ENCODE measurements at regions not wholly inside any gene's neighbourhood (a gene's known extent, or its start where the extent isn't known, plus 50 kb on each side); places are given as distances from the start of the nearest gene placed in this dataset.

- DNase-seq = no peak
Measured at GRCh38 chr5:107213025-107213424, 457.7 kb downstream of the EFNA5 start.

- DNase-seq = no peak
Measured at GRCh38 chr5:107211630-107212029, 459.1 kb downstream of the EFNA5 start.

- DNase-seq = no peak
Measured at GRCh38 chr5:107208867-107209266, 461.9 kb downstream of the EFNA5 start.

GRCh38 chr5:107204413-107204812 is 466.3 kb downstream of the EFNA5 start:
- no peak for DNase-seq

- no peak for DNase-seq
Measured at GRCh38 chr5:107203243-107203642, 467.5 kb downstream of the EFNA5 start.

GRCh38 chr5:107199756-107200155 is 471.0 kb downstream of the EFNA5 start:
- no peak for DNase-seq

GRCh38 chr5:107196500-107197059 is 474.2 kb downstream of the EFNA5 start:
- no peak for DNase-seq

- DNase-seq = no peak
Measured at GRCh38 chr5:107195890-107196395, 474.8 kb downstream of the EFNA5 start.

- DNase-seq = no peak
Measured at GRCh38 chr5:107184871-107185270, 485.9 kb downstream of the EFNA5 start.

GRCh38 chr5:107184066-107184465 is 486.7 kb downstream of the EFNA5 start:
- no peak for DNase-seq

- no peak for DNase-seq
Measured at GRCh38 chr5:107170620-107171019, 500.1 kb downstream of the EFNA5 start.

- no peak for DNase-seq
Measured at GRCh38 chr5:107169867-107170266, 500.9 kb downstream of the EFNA5 start.

- no peak for DNase-seq
Measured at GRCh38 chr5:107168848-107169752, 501.6 kb downstream of the EFNA5 start.

GRCh38 chr5:107168086-107168485 is 502.7 kb downstream of the EFNA5 start:
- DNase-seq = no peak

- DNase-seq = no peak
Measured at GRCh38 chr5:107165296-107165695, 505.4 kb downstream of the EFNA5 start.

GRCh38 chr5:107157809-107158208 is 512.9 kb downstream of the EFNA5 start:
- DNase-seq = no peak

GRCh38 chr5:107155707-107156106 is 515.0 kb downstream of the EFNA5 start:
- DNase-seq = no peak

GRCh38 chr5:107154593-107154992 is 516.1 kb downstream of the EFNA5 start:
- no peak for DNase-seq

- DNase-seq = no peak
Measured at GRCh38 chr5:107153283-107153682, 517.5 kb downstream of the EFNA5 start.

- no peak for DNase-seq
Measured at GRCh38 chr5:107149243-107150005, 521.3 kb downstream of the EFNA5 start.

GRCh38 chr5:107147589-107147988 is 523.1 kb downstream of the EFNA5 start:
- no peak for DNase-seq

GRCh38 chr5:107146901-107147300 is 523.8 kb downstream of the EFNA5 start:
- no peak for DNase-seq

- no peak for DNase-seq
Measured at GRCh38 chr5:107135391-107135790, 535.3 kb downstream of the EFNA5 start.
